Activated naive CD4-positive, alpha-beta T cell (primary cell): ENCODE measurements at regions not wholly inside any gene's neighbourhood (a gene's known extent, or its start where the extent isn't known, plus 50 kb on each side); places are given as distances from the start of the nearest gene placed in this dataset.

ENCODE experiments used
- DNase-seq, 4 experiments: peaks; one replicate each; lab custom pipeline; 2025; lab: John Stamatoyannopoulos, UW

DNA sequence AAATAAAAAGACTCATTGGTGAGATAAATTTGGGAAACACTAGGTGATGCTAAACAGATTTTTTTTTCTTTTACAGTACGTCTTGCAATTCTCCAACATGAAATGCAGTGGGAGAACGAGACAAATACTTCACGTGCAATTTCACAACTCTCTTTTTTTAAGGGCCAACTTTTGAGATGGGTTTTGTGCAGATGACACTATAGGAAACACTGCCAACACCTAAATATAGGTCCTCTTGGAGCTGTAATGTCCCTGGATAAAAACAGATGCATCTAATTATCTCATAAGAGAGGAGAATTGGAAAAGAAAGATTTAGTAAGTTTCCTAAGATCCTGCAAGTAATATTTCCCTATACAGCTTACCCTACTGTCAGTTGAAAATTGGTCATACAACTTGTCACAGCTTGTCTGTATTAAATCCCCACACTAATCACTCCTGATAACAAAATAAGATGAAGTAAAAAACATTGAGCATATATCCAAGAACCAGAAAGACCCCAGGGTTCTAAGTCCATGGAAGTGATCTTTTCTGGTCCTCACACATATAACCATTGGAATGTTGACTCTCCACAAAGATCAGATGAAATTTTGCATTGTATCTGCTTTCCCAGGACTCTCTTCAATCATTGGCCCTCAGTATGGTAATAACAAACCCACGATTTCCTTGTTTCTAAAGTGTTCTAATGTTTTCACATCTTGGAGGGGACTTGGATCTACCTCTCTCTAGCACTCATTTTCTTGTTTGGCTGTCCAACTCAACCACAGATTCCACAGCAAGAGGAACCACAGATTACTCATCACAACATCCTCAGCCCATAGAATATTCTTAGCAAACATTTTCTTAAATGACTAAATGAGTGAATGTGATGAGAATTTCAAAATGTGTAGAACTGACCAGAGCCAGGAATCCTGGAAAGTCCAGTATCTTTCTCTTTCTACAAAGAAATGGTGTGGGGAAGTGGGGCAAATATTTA, 769.4 kb upstream of the USP15 start:
- DNase-seq, result no peak

DNA sequence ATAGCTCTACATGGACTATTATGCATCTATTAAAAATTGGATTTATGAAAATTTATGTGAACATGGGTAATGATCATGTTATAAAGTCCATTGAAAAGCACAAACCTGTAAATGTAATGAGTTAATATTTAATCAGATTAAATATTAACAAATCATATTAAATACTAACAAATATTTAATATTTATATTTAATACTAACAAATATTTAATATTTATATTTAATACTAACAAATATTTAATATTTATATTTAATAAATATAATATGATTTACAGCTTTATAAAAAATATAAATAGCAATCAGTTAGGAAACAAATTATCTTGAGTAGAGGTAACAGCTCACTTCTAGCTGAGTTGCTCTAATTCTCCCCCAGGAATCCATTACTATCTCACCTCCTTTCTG, 758.0 kb upstream of the USP15 start:
- DNase-seq, result no peak

DNA sequence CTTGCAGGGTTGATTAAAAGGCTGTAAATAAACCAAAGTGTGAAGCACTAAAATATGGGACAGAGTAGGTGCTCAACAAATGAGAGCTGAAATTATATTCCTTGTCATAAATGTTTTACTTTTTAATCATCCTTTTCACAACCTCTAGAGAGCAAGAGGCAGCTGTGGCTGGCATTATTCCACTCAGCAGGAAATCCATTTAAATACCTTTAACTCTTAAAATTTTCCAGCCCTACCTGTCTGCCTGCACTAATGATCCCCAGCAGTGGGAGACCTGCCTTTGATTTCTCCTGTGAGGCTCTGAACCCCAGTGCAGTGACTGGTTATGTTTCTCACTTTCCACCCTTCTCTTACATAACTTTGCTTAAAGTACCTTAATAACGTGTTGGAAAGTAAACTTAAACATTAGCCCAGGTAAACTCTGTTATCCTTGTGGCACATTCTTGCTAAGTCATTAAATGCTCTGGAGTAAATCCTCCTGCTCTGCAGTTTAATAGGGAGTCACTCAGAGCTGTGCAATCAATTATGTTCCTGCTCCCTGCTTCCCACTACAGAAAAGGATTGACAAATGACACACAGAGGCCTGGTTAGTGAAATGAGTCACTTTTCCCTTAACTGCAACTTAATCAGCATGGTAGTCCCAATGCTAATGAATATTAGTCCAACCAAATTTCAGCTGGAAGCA, 755.7 kb upstream of the USP15 start:
- no peak for DNase-seq

DNA sequence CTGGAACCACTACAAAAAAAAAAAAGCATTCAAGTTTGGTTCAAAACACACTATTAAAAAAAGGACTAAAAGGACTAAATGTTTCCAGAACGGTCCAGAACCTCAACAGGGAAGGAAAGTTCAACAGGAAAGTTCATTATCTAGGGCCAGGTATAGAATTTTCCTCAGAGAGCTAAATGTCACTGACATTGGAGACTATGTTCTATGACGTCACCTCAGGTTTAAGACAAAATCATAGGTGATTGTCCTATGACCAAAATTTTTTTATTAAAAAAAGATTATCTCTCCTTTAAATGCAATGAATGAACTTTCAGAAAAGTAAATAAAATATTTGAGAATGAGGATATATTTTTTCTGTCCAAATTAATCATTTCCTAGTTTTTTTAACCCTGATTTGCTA, 746.7 kb upstream of the USP15 start:
- no peak for DNase-seq

DNA sequence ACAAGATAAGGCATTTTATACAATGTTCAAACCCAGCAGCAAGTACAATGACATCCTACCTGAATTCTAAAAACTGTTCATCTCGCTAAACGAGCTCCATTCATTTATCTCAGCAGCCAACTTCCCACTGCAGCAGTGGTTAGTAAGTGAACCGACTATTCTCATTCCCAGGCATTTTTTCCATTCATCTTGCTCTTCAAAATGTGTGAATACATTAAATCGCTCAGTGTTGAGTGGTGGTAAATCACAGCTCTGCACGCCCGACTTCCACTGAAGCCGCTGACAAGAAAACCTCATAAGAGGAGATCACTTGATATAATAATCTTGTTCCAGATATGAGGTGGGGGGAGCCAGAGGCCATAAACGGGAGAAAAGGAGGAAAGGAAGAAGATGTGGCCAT, 746.2 kb upstream of the USP15 start:
- no peak for DNase-seq

DNA sequence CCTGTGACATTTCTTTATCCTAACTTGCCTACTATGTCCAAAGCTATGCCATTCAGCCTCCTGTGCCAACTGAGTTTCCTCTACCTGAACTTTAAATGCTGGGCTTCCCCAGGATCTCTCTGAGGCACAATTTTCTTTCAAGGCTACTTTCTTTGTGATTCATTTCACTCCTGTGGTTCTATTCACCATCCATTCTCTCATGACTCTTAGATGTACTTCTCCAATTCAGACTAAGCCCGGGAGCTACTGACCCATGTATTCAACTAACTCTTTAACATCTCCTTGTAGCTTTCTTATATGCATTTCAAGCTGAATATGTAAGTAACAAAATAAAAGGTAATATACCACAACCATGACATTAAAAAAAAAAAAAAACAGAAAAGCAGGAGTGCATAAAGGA, 738.9 kb upstream of the USP15 start:
- no peak for DNase-seq

DNA sequence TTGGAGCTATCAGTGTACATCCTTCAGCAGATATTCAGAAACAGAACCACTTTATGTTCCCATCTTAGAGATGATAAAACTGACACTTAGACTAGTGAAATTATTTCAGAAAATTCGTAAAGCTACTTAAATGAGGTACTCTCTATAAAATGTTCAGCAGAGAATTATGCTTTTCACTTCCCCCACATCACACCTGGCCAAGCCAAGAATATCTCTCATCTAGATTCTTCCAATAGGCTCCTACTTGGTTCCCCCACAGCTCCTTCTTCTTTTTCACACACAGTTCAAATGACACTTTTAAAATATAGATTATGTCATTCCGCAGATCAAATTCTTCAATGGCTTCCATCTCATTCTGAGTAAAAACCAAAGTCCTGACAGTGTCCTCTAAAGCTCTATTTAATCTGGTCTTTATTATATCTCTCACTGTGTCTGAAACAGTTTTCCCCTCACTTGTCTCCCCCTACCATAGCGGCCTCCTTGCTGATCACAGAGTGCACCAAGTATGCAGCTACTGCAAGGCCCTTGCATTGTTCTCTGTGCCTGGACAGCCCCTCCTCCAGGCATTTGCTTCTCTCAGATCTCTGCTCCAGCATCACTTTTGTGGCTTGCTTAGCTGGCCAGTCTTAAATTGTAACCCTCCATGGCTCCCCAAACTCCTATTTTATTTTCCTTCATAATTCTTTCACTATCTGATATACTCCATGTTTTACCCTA, 736.8 kb upstream of the USP15 start:
- DNase-seq, result no peak

DNA sequence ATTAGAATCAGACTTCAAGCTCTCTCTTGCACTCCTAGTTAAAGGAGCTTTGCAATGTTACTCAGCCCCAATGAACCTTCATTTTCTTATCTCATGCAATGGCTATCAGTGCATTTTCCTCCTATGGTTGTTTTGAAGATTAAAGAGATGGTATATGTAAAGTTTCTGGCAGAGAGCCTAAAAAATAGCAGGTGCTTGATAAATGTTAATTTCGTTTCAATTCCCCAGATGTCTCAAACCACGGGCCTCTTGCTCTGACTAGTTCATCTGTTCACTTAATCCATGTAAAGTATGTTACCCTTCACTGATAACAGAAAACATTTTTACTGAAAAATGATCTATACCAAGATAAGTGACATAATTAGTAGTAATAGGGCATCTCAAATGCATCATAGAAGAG, 735.4 kb upstream of the USP15 start:
- no peak for DNase-seq

DNA sequence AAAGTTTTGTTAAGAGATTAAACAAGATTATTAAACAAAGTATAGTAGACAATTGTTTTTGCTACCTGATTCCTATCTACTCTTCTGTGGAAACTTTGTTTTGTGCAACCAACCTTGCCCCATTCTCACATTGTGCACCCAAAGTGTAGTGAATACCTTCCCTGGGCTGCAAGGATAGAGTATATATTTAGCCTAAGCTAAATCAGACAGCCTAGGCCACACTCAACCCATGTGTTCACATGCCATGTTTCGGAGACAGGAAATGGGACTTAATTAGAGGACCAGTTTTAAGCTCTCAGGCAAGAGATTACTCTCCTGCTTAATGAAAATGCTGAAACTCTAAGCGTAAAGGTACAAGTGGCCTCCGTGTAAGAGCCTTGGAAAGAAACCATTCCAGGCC, 734.9 kb upstream of the USP15 start:
- no peak for DNase-seq

DNA sequence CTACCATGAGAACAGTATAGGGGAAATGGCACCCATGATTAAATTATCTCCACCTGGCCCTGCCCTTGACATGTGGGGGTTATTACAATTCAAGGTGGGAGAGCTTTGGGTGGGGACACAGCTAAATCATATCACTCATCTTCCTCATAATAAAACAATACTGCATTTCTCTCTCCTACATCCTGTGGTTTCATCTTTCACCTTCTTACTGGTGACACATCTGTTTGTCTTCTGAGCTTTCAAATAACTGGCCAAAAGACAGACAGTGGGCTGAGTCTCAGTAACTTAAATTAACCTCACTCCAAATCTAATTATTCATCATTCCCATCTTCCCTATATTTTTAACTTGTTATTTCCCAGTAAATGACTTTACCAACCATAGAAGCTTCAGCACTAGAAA, 729.7 kb upstream of the USP15 start:
- no peak for DNase-seq

DNA sequence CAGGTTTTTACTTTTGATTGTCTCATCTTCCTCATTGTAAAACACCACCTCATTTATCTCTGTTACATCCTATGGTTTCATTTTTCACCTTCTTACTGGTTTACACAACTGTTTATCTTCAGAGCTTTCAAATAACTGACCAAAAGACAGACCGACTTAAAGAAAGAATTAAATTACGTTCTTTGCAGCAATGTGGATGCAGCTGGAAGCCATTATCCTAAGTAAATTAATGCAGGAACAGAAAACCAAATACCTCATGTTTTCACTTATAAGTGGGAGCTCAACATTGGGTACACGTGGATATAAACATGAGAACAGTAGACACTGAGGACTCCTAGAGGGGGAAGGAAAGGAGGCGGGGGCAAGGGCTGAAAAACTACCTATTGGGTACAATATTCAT, 729.0 kb upstream of the USP15 start:
- DNase-seq, result no peak

DNA sequence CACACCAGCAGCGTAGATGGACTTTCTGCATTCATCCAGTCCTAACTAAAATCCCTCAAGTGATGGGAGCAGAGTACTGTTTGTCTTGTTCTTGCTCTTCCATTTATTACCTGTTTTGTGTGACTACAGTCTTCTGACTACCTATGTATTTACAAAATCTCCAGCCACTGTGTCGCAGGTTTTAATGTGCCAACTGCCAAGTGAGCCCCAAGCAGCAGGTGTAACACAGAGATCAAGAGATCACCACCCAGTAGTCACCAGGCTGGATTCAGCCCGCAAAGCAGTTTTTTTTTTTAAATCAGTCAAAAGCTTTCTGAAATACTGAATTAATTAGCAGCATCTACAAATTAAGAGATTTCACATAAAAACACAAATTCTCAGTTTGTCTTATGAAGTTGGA, 724.1 kb upstream of the USP15 start:
- DNase-seq, result no peak

DNA sequence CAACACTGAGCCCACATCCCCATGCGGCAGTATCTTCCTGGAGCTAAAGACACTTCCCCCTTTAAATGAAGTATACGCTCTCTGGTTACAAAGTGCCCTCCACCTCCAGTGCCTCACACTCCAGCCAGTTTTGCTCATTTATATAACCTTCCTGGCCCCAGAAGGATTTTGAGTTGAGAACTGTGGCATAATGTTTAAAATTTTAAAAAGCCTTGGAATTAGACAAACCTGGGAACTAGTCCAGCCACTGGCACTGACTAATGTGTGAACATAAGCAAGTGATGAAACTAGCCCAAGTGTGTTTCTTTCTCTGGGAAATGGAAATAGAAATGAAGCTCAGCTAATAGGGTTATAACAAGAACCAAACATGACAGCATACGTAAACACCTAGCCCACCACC, 723.7 kb upstream of the USP15 start:
- no peak for DNase-seq

DNA sequence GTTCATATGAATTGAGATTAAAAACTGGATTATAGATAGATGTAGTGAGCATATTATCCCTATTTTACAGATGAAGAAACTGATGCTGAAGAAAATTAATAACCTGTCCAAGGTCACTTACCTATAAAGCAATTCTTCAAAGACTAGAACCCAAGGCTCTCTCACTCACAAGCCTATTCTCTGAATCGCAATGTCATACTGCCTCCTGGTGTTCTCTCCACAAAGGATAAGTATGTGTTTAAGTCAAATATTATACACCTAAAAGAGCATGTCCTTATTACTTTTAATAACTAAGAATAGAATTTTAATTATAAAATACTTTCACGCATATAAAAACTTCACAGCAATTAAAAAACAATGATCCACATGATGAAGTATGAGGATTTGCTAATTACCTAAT, 721.3 kb upstream of the USP15 start:
- no peak for DNase-seq

DNA sequence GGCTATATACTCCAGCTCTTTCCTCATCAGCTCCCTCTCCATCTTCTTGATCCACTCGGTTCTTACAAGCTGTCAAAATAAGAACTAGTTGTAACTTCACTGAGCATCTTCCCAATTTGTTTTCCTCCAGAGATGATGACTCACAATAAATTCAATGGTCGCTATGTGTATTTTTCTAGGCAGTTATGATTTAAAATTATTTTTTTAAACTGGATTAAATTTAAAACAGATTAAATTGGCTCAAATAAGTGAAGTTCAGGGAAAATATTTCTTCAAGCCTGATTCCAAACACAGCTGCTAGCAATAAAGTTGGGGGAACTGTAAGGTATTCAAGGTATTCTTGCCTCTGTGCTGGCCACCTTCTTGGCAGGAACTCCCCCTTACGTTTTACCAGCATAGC, 717.7 kb upstream of the USP15 start:
- no peak for DNase-seq

DNA sequence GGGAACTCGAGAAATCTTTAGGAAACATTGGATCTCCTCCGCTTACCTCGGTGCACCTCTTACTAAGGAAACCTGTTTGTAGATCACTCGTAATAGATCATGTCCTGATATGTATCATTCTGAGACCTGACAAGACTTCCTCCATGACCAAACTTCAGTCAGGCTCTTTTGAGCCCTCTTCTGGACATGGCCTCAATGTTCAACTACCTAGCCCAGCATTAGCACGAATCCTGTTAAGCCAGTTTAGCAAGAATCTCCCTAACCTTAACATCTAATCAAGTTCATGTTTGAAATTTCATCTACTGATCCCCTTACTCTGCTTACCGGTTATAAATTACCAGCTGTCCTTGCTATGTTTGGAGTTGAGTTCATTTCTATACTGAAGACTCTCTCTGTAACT, 713.9 kb upstream of the USP15 start:
- DNase-seq, result no peak

DNA sequence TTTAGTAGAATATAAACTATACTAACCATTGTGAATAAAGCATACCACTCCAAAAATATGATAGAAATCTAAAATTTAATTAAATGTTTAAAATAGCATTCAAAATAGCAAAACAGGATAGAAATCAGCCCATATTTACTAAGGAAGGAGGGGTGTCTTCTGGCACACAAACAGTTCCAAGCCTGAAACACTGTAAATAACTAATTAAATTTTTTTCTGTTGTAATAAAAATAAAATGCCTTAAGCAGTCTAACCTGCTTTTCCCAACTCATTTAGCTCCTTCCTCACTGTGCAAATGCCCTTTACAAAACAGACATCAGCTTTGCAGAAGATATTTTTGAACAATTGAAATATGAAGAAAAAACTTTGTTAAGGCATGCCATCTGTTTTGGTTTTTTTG, 707.1 kb upstream of the USP15 start:
- no peak for DNase-seq

DNA sequence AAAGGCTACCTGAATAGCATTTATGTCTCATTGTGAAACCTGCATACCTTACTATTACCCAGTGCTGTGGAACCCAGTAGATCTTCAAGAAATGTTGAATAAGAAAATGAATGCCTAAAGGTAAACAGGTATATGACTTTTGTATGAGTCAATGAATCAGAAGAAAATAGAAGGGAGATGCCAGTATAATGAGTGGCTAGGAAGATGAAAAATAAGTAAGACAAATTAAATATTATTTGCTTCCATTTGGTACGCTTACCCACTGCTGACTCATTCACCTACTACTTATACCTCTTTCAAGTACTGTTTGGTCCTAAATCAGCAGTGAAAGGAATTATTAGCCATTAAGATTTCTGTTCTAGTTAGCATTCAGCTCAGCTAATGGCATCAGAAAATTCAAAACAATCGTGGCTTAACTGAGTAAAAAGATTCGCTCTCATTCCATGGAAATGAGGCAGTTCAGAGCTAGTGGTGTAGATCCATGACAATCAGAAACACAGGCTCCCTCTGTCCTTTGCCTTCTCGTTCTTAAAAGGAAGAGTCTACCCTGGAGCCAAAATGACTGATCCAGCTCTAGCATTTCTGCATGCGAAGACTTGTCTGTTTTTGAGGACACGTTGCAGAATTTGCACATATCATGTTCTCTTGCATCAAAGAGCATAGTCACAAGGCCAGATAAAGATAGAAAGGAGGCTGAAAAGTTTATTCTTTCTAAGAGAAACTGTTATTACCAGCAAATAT, 705.8 kb upstream of the USP15 start:
- no peak for DNase-seq

DNA sequence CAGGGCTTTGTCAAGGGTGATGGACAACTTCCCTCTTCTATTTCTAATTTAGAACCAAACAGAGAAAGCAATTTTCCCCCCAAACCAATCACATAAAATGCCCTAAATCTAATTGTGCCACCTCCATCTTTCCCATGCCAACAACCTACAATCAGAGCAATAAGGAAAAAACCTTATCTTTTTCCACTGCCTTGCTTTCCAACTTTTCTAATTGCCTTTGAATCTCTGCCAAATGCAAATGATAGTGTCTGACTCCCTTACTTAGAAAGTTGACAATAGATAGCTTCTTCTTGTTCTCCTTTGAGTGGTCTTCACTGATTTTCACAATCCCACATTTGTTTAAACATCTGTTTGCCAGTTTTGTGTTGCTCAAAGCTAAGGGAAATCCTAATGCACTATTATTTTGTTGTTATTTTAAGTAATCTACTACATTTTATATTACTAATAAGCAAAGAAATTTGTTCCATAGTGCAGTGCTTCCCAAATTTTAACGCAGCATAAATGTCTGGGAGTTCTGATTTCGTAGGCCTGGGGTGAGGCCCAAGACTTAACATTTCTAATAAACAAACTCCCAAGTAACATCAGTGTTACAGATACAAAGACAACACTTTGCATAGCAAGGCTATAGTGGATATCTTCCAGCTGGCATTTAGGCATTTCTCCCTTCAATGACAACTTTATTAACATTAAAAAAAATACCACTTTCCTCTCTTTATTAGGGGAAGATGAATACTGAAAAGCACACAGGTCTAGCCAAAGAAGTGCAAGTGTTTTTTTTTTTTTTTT, 696.3 kb upstream of the USP15 start:
- DNase-seq, result no peak

DNA sequence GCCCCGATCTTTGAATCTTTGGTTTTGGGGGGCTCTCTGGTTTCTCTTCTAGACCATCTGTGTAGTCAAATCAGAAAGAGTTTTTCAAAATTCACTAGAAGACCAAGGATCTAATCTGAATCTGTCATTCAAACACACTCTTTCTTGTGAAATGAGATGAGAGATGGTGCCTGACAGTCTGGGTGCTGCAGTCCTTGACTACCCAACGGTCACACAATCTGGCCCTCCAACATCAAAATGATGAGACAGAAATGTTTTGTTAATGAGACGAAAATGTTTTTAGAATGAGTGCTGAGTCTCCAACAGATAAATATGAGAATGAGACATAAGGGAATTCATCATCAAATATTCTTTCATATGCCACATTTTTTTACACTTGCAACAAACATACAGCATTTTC, 695.7 kb upstream of the USP15 start:
- DNase-seq, result no peak

DNA sequence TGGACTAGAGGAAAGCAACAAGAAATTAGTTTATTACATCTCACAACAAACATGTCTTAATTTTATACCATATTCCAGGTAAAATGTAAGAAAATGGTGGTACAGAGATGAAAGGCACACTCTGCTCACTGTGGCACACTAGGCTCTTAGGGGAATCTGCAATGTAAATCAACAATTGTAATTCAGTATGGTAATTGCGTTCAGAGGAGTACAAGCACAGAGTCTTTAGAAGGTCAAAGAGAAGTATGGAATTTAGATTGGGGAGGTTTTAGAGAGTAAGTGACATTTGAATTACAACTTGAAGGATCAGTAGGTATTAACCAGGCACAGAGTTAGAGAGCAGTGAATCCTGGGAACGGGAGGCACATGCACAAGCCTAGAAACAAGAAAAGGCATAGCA, 694.0 kb upstream of the USP15 start:
- no peak for DNase-seq
